ENCODE measurements at regions not wholly inside any gene's neighbourhood (a gene's known extent, or its start where the extent isn't known, plus 50 kb on each side); places are given as distances from the start of the nearest gene placed in this dataset.

DNA sequence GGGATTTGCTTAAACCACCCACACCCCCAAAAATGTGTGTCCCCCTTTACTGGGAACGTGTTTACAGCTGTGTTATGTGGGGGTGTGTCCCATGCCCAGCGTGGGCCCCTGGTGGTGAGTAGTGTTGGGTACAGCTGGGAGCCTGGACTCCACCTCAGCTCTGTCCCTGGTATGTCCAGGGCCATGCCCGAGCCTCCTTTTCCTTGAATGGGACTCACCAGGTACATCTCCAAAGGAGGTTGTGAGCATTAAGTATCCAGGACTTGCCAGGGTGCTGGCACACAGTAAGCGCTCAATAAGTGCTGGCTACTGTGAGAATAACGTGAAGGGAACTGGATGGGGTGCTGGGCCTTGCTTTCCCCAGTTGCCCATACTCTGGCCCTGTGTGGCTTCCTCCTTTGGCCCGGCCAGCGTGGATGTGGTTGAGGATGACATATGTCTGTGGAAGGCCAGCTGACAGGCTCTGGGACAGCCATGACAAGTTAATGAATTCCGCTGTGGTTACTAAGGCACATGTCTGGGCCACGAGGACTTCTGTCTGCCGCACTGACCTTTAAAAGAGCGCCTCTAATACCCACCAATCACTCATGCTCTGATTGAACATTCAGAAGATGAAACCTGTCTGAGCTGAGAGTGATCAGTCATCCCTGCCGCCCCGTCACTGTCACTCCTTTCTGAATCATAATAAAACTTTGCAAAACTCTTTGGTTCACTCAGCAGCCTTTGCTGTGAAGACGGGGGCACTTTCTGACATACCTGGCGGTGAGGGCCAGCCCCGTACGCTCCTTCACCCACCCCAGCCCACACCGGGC is 74.7 kb downstream of the DIO3 start:
- peaks cover 0 to 56% (median 13%) of the 10 kb centered on the region in 7 donors for H3K27me3 ChIP-seq
- WGBS, 2 donors, result 86% methylated on average over 18 of the region's 18 CpGs
- intact Hi-C loops (cut with DNase I), result loop anchor here in 1 of 10 donors (10.0 kb wide), 1 partner anchor 991 kb away; no protein-coding TSS in a partner anchor
- no peak for DNase-seq
- H3K4me3 ChIP-seq, result no peak overlapping the region
- TF ChIP-seq, protein P1, sequence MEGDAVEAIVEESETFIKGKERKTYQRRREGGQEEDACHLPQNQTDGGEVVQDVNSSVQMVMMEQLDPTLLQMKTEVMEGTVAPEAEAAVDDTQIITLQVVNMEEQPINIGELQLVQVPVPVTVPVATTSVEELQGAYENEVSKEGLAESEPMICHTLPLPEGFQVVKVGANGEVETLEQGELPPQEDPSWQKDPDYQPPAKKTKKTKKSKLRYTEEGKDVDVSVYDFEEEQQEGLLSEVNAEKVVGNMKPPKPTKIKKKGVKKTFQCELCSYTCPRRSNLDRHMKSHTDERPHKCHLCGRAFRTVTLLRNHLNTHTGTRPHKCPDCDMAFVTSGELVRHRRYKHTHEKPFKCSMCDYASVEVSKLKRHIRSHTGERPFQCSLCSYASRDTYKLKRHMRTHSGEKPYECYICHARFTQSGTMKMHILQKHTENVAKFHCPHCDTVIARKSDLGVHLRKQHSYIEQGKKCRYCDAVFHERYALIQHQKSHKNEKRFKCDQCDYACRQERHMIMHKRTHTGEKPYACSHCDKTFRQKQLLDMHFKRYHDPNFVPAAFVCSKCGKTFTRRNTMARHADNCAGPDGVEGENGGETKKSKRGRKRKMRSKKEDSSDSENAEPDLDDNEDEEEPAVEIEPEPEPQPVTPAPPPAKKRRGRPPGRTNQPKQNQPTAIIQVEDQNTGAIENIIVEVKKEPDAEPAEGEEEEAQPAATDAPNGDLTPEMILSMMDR (IDR thresholded peaks at IDR 0.05), result no peak
- ATAC-seq, result no peak
- no peaks in the 10 kb centered on the region for H3K4me1 ChIP-seq
- H3K27ac ChIP-seq, result no peak overlapping the region
- no peaks in the 10 kb centered on the region for H3K9me3 ChIP-seq
- H3K36me3 ChIP-seq, result no peaks in the 10 kb centered on the region

DNA sequence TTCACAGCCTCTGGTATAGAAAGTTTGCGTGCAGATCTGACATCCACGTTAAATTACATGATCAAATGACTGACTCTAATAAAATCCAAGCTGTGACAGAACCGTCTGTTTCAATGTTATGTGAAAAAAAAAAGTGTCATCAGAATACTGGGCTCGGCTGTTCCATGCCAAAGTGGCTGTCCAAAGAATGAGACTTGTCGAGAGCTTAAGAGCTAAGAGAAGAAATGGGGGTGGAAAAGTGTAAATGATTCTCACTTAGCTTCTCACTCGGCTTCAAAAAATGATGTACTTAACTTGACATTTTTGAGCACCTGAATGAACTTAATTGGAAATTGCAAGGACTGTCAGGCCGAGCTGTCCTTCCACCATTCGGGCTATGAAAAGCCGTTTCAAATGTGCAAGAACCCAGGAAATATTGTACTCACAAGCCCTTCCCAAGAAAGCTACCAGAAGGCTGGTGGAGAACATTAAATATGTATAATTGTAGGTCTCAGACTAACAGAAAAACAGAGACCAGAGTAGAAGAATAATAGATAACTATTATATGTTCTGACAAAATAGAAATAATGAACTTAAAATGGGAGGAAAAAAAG is 78.0 kb downstream of the DIO3 start:
- no peak overlapping the region for H3K27ac ChIP-seq
- DNase-seq (no peak), ATAC-seq (no peak)
- peaks cover 0 to 14% (median 3%) of the 10 kb centered on the region in 11 donors for H3K9me3 ChIP-seq
- intact Hi-C loops (cut with DNase I), result loop anchor here in 1 of 10 donors (10.0 kb wide), 1 partner anchor 995 kb away; no protein-coding TSS in a partner anchor
- TF ChIP-seq, protein P1 (IDR thresholded peaks at IDR 0.05), result no peak
- H3K27me3 ChIP-seq, result peaks cover 0 to 51% (median 16%) of the 10 kb centered on the region in 7 donors
- WGBS, 2 donors, result 77 to 79% methylated on average over 9 of the region's 9 CpGs
- H3K4me1 ChIP-seq, result no peaks in the 10 kb centered on the region
- no peaks in the 10 kb centered on the region for H3K36me3 ChIP-seq
- no peak overlapping the region for H3K4me3 ChIP-seq

GRCh38 chr14:101643651-101644050 is 82.4 kb downstream of the DIO3 start:
- TF ChIP-seq, protein P1 (IDR thresholded peaks at IDR 0.05), result no peak
- no peak overlapping the region for H3K27ac ChIP-seq
- H3K27me3 ChIP-seq, result peaks cover 0 to 20% (median 6%) of the 10 kb centered on the region in 7 donors
- intact Hi-C loops (cut with DNase I), result no loop called here
- H3K36me3 ChIP-seq, result no peaks in the 10 kb centered on the region
- WGBS, 2 donors, result 88 to 93% methylated on average over 6 of the region's 6 CpGs
- no peak for DNase-seq
- H3K9me3 ChIP-seq, result peaks cover 0 to 48% (median 4%) of the 10 kb centered on the region in 11 donors
- H3K4me3 ChIP-seq, result no peak overlapping the region
- ATAC-seq, result no peak
- no peaks in the 10 kb centered on the region for H3K4me1 ChIP-seq

- DNase-seq, result no peak
- no peaks in the 10 kb centered on the region for H3K36me3 ChIP-seq
- H3K27ac ChIP-seq, result no peak overlapping the region
- H3K27me3 ChIP-seq, result peaks cover 0 to 56% (median 38%) of the 10 kb centered on the region in 7 donors
- H3K4me3 ChIP-seq, result no peak overlapping the region
- H3K4me1 ChIP-seq, result no peaks in the 10 kb centered on the region
- intact Hi-C loops (cut with DNase I), result no loop called here
- no peak for ATAC-seq
- H3K9me3 ChIP-seq, result peaks cover 0 to 13% (median 0%) of the 10 kb centered on the region in 11 donors
- 64 to 80% methylated on average over 2 of the region's 2 CpGs for WGBS, 2 donors
- TF ChIP-seq, protein P1 (IDR thresholded peaks at IDR 0.05), result no peak
These were observed 92.8 kb downstream of the DIO3 start for GRCh38 chr14:101654051-101654450.
